Common myeloid progenitor, CD34-positive (primary cell): ENCODE measurements at regions not wholly inside any gene's neighbourhood (a gene's known extent, or its start where the extent isn't known, plus 50 kb on each side); places are given as distances from the start of the nearest gene placed in this dataset.

Experiments used
- CTCF ChIA-PET: fragments of 350-600 bp; sonication (Branson Sonifier 250); formaldehyde crosslinking; loops from one replicate; lab custom pipeline; 2021; ENCODE audit warnings: antibody characterized with exemption; lab: Charles Lee
- POLR2A ChIA-PET: fragments of 350-600 bp; sonication (Branson Sonifier 250); formaldehyde crosslinking; loops from one replicate; lab custom pipeline; 2021; ENCODE audit warnings: antibody characterized with exemption; lab: Charles Lee
- DNase-seq, 3 donors: peaks; one replicate each; pipeline versions ENCODE4 v3.0.0 to v3.0.0-alpha.2; 2013
- H3K27ac ChIP-seq, 2 experiments: 1 replicate in 1 of 2; 2 replicates in 1 of 2; pipeline ENCODE4 v1.7.0; 2013; ENCODE audit warnings: inconsistent platforms in 2 of 2, low read length in 2 of 2, mild to moderate bottlenecking in 2 of 2, low read depth in 1 of 2, moderate library complexity in 1 of 2; ENCODE audit not compliant: severe bottlenecking in 2 of 2, insufficient read depth in 1 of 2, poor library complexity in 1 of 2
- H3K27me3 ChIP-seq, 5 experiments: replicated peaks in 2 of 5; 1 replicate in 3 of 5; 2 replicates in 2 of 5; pipeline versions ENCODE4 v1.6.1 to v1.7.0; 2013; ENCODE audit warnings: low read length in 4 of 5, mild to moderate bottlenecking in 2 of 5, moderate library complexity in 2 of 5, inconsistent platforms in 1 of 5; ENCODE audit not compliant: insufficient read depth in 5 of 5, control insufficient read depth in 4 of 5
- H3K36me3 ChIP-seq, 4 experiments: 1 replicate in 2 of 4; 2 replicates in 2 of 4; pipeline versions ENCODE4 v1.6.1 to v1.7.0; 2013; ENCODE audit warnings: low read length in 3 of 4, control low read depth in 1 of 4, mild to moderate bottlenecking in 1 of 4; ENCODE audit not compliant: control insufficient read depth in 4 of 4, insufficient read depth in 4 of 4
- H3K4me1 ChIP-seq, 4 experiments: 1 replicate in 3 of 4; 2 replicates in 1 of 4; pipeline versions ENCODE4 v1.6.1 to v1.7.1; 2013; ENCODE audit warnings: low read length in 3 of 4, mild to moderate bottlenecking in 3 of 4, control low read depth in 1 of 4, inconsistent platforms in 1 of 4, moderate library complexity in 1 of 4; ENCODE audit not compliant: control insufficient read depth in 4 of 4, insufficient read depth in 4 of 4; ENCODE audit errors: control extremely low read depth in 1 of 4
- H3K4me3 ChIP-seq, 7 experiments: 1 replicate in 4 of 7; 2 replicates in 3 of 7; pipeline versions ENCODE4 v1.5.1 to v1.7.0; 2013; ENCODE audit warnings: mild to moderate bottlenecking in 7 of 7, low read length in 6 of 7, moderate library complexity in 6 of 7, inconsistent platforms in 2 of 7, low read depth in 2 of 7, control low read depth in 1 of 7; ENCODE audit not compliant: insufficient read depth in 4 of 7, control insufficient read depth in 1 of 7; ENCODE audit errors: extremely low read depth in 1 of 7
- H3K9me3 ChIP-seq, 5 experiments: 1 replicate in 4 of 5; 2 replicates in 1 of 5; pipeline versions ENCODE4 v1.6.1 to v1.7.1; 2013; ENCODE audit warnings: low read length in 4 of 5, mild to moderate bottlenecking in 2 of 5, inconsistent platforms in 1 of 5, low read depth in 1 of 5, moderate library complexity in 1 of 5; ENCODE audit not compliant: control insufficient read depth in 4 of 5, insufficient read depth in 2 of 5; ENCODE audit errors: control extremely low read depth in 1 of 5
- WGBS: methylation state at CpG from one replicate; pipeline ENCODE4 v1.1.5; 2013; ENCODE audit not compliant: insufficient coverage; 5-methylcytosine and 5-hydroxymethylcytosine counted together

- Histone ChIP-seq H3K4me1 (peaks cover 0 to 69% (median 30%) of the 10 kb centered on the region in 4 experiments), H3K4me3 (no peak overlapping the region), H3K9me3 (no peaks in the 10 kb centered on the region), H3K27ac (no peak overlapping the region), H3K36me3 (no peaks in the 10 kb centered on the region), H3K27me3 (no peaks in the 10 kb centered on the region)
- DNase-seq: no peak
- POLR2A ChIA-PET: no interaction called here
- CTCF ChIA-PET: no interaction called here
- 90% methylated on average over 18 of the region's 19 CpGs for WGBS
Measured at GRCh38 chr2:443216-443615, 155.3 kb upstream of the ALKAL2 start.

DNA sequence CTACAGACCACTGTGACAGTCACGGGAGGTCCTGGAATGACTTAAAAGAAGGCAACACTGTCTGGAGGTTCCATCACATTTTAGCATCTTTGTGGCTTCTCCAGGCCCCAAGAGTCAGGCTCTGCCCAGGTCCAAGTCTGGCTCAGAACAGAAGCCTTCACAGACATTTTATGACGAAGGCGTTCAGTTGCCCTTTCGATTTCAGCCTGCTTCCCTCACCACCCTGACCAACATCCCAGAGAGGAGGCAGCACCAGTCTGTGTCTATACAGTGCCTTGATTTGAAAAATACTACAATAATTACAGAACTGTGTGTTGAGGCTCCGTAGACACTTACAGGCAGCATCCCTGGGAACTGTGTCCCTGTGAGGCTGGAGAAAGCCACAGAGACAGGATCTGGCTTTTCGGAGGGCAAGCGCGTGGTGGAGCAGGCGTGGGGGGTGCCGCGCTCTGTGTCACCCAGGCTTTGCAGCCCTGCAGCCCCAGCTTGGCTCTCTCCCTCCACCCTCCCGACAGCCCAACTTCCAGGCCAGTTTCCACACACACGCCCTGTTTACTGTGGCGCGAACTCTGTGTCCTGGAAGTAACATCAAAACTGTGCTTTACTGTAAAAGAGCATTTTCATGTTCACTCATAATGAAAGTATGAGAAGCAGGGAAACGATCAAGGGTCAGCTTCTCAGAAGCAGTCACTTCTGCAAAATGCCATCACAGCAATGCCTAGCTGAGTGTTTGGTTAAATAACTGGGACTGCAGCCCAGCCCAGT, 153.5 kb upstream of the ALKAL2 start:
- Histone ChIP-seq H3K4me1 (peaks cover 5 to 86% (median 41%) of the 10 kb centered on the region in 4 experiments), H3K27ac (peak overlapping the region in 1 of 2 experiments; percentile 56), H3K36me3 (no peaks in the 10 kb centered on the region), H3K27me3 (no peaks in the 10 kb centered on the region), H3K9me3 (no peaks in the 10 kb centered on the region), H3K4me3 (no peak overlapping the region)
- ChIA-PET CTCF (interaction anchor here (1.4 kb wide), 1 partner anchor 195 kb away, joined by 3 read pairs; no protein-coding TSS in a partner anchor), POLR2A (interaction anchor here (1.2 kb wide), 1 partner anchor 19 kb away, joined by 3 read pairs; no protein-coding TSS in a partner anchor)
- 87% methylated on average over 13 of the region's 16 CpGs for WGBS
- DNase-seq: peak in 1 of 3 donors; percentile 33

DNA sequence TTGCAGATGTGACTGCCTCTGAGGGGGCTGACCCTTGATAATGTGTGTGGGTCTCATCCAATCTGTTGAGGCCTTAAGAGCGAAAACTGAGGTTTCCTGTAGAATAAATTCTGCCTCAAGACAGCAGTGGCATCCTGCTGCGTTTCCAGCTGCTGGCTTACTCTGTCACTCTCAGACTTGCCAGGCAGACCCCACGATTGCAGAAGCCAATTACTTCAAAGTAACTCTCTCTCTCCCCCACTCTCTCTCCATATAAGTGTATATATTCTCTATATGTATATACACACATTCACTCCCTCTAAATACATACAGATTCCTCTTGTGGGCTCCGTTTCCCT, 152.5 kb upstream of the ALKAL2 start:
- whole genome bisulfite sequencing: 35% methylated on average over 3 of the region's 4 CpGs
- CTCF ChIA-PET: interaction anchor here (1.1 to 1.6 kb wide), 4 partner anchors 10 to 196 kb away, joined by 3 to 5 read pairs (median 4); no protein-coding TSS in a partner anchor

DNA sequence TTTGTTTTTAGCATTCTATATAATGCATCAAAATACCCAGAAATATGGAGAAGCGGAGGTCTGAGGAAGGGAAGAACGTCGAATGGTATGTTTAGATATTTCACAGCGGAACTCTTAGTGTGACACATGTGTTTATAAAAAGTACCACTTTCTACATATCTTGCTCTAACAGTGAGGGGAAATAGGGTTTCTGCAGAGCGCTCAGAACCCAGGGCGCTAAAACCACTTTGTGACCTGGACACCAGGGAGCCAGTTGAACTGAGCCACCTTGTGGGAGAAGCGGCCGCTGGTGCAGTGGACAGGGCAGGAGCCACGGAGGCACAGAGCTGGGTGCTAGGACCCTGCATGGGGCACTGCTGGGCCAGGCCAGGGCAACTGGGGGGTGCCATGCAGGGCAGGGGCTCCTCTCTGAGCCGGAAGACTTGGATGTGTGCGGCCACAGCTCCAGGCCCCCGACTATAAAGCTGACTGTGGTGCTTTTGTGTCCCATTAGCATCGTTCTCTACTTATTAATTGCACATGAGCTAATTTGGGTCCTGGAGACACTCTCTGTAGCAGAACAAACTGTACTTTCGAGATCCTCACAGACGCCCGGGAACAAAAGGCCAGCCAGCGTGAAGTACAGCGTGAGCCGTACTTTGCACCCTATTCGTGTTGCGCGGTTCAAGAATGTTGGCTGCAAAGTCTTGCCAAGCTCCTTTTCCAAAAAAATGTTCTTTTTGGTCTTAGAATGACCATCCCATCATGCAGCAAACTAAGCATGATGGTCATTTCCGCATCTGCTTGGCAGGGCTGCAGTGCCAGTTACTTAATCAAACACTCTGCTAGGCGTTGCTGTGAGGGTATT, 151.9 kb upstream of the ALKAL2 start:
- Histone ChIP-seq H3K27ac (no peak overlapping the region), H3K27me3 (no peaks in the 10 kb centered on the region), H3K9me3 (no peaks in the 10 kb centered on the region), H3K36me3 (no peaks in the 10 kb centered on the region), H3K4me3 (peak overlapping the region in 1 of 7 experiments; percentile 4), H3K4me1 (peaks cover 5 to 84% (median 40%) of the 10 kb centered on the region in 4 experiments)
- DNase-seq: peak in 2 of 3 donors; percentile 43 to 62
- ChIA-PET POLR2A (no interaction called here), CTCF (interaction anchor here (1.1 to 1.6 kb wide), 5 partner anchors 9 to 197 kb away, joined by 3 to 5 read pairs (median 3); no protein-coding TSS in a partner anchor)
- WGBS: 81% methylated on average over 20 of the region's 24 CpGs

More for the DNA sequence above, 152.5 kb upstream of the ALKAL2 start:
- Histone ChIP-seq H3K36me3 (no peaks in the 10 kb centered on the region), H3K4me1 (peaks cover 5 to 84% (median 42%) of the 10 kb centered on the region in 4 experiments), H3K9me3 (no peaks in the 10 kb centered on the region), H3K27me3 (no peaks in the 10 kb centered on the region), H3K4me3 (no peak overlapping the region), H3K27ac (peak overlapping the region in 1 of 2 experiments; percentile 16)
- POLR2A ChIA-PET: no interaction called here
- DNase-seq: peak in 2 of 3 donors; percentile 85 to 90

GRCh38 chr2:439077-439476, 151.2 kb upstream of the ALKAL2 start:
- ChIA-PET CTCF (interaction anchor here (1.6 kb wide), 2 partner anchors 9 kb away, joined by 3 to 5 read pairs; no protein-coding TSS in a partner anchor), POLR2A (no interaction called here)
- no peaks in the 10 kb centered on the region for H3K36me3 ChIP-seq
- H3K27ac ChIP-seq: no peak overlapping the region
- DNase-seq: no peak
- H3K9me3 ChIP-seq: no peaks in the 10 kb centered on the region
- WGBS: 93% methylated on average over 15 of the region's 17 CpGs
- H3K27me3 ChIP-seq: no peaks in the 10 kb centered on the region
- H3K4me1 ChIP-seq: peaks cover 5 to 78% (median 39%) of the 10 kb centered on the region in 4 experiments
- H3K4me3 ChIP-seq: no peak overlapping the region

GRCh38 chr2:437756-438393, 150.0 kb upstream of the ALKAL2 start:
- peak overlapping the region in 4 of 7 experiments; percentile 17 to 67 (median 37) for H3K4me3 ChIP-seq
- peak; percentile 88 to 98 (median 96) for DNase-seq
- H3K9me3 ChIP-seq: no peaks in the 10 kb centered on the region
- no peaks in the 10 kb centered on the region for H3K36me3 ChIP-seq
- CTCF ChIA-PET: interaction anchor here (0.9 to 1.6 kb wide), 4 partner anchors 11 to 199 kb away, joined by 3 to 4 read pairs (median 4); no protein-coding TSS in a partner anchor
- WGBS: 8% methylated on average over 14 of the region's 15 CpGs
- H3K27ac ChIP-seq: peak overlapping the region; percentile 40 to 67
- no peaks in the 10 kb centered on the region for H3K27me3 ChIP-seq
- POLR2A ChIA-PET: no interaction called here
- peaks cover 5 to 66% (median 32%) of the 10 kb centered on the region in 4 experiments for H3K4me1 ChIP-seq
